COLO829 (cell line): ENCODE measurements at regions not wholly inside any gene's neighbourhood (a gene's known extent, or its start where the extent isn't known, plus 50 kb on each side); places are given as distances from the start of the nearest gene placed in this dataset.

Source experiments
- DNase-seq: peaks from one replicate; pipeline ENCODE4 v3.0.0; 2012; ENCODE audit warnings: low spot score

DNA sequence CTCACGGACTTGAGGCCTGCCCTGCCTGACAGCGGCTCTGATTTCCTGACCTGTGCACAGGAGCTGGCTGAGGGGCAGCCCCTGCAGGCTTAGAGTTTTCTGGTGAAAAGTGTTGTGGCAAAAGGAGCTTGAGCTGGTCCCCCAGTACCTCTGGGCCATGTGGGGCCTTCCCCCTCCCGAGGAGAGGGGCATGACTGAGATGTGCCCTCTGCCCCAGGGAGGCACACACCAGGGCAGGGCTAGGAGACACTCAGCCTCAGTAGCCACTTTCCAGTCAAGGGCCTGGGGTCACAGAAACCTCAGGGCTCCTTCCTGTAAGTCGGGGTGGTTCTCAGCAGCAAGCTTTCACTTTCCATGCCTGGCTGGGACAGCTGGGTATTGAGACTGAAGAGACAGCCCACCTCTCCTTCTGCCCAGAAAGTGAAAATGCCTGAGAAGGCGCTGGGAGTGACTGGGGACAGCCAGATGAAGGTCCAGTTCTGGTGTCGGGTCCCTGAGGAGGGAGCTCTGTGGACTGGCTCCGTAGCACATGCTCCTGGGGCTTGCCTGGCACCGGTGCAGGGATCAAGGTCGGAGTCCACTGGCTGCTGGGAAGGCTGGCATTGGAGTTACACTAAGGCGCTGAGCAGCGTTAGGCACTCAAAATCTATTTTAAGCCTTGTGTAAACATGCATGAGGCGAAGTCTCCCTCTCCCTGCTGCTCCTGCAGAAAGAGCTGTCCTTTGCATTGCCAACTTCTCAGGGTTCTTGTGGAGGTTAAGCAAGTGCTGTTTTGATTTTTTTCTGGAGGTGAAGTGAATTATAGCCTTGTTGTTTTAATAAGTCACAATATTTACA, 394.9 kb downstream of the GADD45G start:
- DNase-seq: no peak

- DNase-seq: no peak
Measured at GRCh38 chr9:90000925-90001324, 396.1 kb downstream of the GADD45G start.

DNA sequence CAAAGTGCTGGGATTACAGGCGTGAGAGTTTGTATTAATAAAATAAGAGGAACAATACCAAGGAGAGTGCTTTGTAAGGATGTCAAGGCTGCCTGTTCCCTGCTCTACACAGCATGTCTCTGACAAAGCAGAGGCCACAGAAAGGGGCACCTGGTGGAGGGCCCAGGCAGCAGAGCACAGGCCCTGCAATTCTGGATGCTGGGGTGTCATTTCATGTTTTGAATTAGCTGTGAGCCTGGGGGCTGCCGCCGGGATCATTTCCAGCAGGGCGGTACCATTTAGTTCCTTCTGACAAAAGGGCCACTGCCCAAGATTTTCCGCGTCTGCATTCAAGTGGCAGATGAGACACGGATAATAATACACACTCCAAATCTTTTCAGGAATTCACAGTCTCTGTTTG, 396.9 kb downstream of the GADD45G start:
- no peak for DNase-seq

DNA sequence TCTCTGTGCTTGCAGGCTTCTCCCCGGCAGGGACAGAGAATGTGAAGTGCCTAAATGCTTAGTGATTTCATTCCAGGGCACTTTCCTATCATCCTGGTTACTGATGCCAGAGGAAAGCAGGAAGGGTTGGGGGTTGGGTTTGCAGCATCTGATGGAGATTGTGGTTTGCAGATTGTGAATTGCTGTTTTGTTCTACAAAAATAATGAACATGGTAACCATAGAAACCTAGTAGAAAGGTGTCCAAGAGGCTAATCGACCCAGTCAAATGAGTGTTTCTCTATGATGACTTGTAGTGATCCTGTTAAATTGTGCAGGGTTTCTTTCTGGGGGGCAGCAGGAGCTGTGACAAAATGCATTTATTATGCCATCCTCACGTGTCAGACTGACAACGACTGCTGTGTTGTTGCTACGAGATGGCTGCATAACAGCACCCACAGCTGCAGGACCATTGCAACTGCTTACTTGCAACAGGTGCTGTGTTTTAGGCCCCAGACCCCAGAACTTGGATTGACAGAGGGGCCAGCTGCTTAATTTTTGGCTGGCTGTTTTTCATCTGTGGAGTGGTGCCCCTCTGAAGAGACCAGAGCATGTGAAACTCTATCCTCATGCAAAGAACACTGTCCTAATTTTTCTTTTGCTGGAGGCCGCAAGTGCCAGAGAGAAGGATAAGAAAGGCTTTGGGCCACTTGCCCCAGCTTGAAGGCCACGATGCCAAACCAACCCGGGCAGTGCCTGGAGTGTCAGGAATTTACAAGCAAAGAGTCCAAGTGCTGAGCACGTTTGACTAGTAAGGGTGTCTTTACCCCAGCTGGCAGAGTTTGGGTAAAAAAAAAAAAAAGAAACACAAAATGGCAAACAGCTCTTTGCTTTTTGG, 397.8 kb downstream of the GADD45G start:
- DNase-seq: no peak

DNA sequence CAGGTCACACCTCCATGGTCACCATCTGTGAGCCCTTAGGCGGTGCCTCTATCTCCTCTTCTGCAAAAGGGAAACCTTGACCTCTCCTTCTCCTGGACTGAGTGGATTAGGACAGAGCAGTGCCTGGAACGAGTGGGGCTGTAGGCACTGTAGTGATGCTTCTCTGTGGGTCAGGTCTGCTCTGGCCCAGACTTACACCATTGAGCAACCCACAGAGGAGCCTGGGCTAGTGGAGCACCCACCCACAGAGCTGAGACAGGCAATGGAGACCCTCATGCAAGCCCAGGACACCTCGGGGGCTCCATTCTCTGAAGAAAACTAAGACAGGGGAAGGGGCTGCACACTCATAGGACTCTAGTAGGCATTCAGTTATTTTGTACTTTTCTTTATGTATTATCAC, 400.6 kb downstream of the GADD45G start:
- DNase-seq: no peak

- DNase-seq: no peak
Measured at GRCh38 chr9:90007516-90008440, 403.0 kb downstream of the GADD45G start.

DNA sequence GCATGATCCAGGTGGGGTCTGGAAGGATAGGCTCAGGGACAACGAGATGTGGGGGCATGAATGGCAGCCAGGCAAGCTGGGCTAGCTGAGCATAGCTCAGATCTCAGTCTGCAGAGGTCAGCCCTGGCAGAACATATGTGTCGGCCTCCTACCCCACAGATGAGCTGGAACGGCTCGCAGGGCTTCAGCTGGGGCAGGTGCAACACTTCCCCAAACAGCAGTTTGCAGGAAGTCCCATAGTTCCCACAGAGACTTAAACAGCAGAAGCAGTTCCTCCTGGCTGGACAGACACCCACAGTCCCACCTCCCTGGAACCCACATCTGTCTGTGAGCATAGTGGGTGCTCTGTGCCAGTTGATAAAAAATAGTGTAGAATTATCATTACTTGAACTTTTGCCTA, 404.6 kb downstream of the GADD45G start:
- DNase-seq: no peak

DNA sequence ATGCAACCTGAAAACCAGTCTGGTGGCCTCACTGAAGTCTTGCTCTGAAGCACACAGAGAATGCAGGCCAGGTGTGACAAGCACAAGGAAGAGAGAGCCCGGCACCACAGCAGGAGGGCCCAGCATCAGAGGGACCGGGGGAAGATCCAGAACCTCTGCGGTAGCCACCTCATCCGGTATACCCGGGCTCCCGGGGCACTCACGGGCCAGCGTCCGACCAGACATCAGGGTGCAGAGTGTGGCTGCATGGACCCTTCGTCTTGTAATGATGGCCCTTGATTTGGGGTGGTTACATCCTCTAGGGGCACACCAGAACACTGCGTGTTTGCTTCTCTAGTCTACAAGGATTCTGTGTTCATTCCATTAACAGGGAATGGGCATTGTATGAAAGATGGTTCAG, 406.0 kb downstream of the GADD45G start:
- DNase-seq: no peak

- DNase-seq: no peak
Measured at GRCh38 chr9:90012949-90013348, 408.1 kb downstream of the GADD45G start.

DNA sequence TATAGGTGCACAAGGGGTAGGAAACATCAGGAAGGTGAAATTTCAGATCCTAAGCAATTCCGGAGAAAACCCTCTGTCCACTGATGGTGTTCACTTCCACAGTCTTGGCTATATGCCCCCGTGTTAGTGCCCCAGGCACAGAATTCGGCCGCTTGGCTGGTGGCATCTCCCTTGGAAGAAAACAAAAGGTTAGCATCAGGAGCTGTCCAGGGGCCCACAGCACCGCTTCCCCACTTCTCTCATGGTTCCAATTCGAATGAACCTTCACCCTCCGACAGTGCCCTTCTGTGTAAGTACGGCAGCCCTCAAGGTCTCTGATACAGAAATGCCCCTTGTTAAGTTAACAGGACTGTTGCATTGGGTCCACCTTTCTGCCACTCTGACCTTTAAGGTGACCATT, 409.0 kb downstream of the GADD45G start:
- no peak for DNase-seq

GRCh38 chr9:90014421-90014820, 409.6 kb downstream of the GADD45G start:
- DNase-seq: no peak

DNA sequence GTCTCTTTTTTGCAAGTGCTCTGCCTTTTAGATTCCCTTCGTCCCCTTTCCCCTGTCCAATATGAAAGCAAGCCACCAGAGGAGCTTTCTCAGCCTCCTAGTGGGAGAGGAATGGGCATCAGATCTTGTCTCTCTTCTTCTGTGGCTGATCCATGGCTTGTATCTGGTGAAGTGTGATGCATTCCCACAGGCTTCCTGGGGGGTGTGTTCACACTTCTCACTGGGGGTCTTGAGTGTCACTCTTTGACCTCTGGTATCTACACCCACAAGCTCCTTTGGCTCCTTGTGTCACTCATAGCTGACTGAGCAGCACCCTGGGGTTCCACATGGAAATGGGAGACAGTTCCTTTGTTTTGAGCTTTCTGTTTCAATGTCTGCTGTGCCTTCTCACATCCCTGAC, 411.5 kb downstream of the GADD45G start:
- DNase-seq: no peak

DNA sequence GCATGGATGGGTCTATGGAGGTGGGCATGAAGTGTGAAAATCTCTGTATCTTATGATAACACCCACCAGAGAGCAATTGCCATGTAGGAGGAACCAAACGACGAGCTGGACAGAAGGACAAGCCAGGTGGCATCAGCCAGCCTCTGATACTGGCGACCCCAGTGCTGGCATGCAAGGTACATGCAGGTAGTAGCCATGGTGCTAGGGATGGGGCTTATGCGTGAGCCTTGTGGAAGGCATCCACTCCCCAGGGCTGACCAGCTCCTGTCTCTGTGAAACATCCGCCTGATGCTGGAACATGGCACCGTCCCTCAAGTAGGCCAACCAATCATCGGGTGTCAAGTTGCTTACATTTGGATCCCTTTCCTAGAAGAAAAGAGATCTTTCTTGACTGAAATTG, 412.9 kb downstream of the GADD45G start:
- no peak for DNase-seq

DNA sequence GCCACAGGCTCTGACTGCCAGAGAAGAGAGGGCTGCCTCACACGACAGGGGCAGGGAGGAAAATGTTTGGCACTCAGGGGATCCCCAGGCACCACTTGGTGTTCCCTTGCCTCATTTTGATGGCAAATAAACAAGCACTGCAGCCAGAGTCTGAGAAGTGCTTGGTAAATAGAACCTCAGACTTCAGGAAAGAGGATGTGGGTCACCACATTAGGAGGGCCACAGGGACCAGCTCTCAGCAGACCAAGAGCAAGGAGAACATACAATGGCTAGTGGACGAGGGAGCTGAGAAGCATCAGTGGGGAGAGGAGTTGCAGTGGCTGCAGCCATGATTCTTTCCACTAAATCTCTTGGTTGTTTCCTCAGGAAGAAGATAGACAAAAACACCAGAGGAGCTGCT, 413.9 kb downstream of the GADD45G start:
- no peak for DNase-seq

- no peak for DNase-seq
Measured at GRCh38 chr9:90019626-90020025, 414.8 kb downstream of the GADD45G start.

GRCh38 chr9:90020276-90020871, 415.6 kb downstream of the GADD45G start:
- DNase-seq: no peak

DNA sequence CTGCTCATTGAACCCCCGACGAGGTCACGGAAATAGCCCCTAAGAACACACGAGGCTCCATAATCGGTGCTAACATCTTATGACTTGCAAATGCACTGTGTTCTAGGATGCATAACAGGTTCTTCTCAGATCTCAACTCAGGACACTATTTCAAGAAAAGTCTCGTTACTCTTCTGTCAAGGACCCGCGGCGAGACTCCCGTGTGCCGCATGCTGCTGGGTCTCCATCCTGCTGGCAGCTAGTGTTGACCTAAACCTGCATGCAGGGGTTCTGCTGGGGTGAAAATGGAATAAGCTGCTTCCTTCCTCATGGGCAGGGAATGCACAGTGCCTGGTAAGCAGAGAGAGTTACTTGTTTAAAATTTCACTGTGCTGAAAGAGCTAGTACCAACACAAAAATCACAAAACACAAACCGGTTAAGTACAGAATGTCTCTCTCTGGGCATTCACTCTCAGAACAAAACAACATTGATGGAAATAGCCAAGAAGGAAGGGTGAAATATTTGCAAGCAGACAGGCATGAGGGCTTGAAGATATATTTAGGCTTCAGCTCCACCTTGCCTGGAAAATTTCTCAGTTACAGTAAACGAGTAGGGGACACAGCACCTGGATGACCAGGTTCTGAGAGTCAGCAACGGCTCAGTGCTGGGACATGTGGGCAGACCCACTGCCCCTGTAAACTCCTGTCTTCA, 416.5 kb downstream of the GADD45G start:
- DNase-seq: no peak

- no peak for DNase-seq
Measured at GRCh38 chr9:90022474-90022873, 417.7 kb downstream of the GADD45G start.

- DNase-seq: no peak
Measured at GRCh38 chr9:90023861-90024260, 419.0 kb downstream of the GADD45G start.

- DNase-seq: no peak
Measured at GRCh38 chr9:90024409-90024808, 419.6 kb downstream of the GADD45G start.

DNA sequence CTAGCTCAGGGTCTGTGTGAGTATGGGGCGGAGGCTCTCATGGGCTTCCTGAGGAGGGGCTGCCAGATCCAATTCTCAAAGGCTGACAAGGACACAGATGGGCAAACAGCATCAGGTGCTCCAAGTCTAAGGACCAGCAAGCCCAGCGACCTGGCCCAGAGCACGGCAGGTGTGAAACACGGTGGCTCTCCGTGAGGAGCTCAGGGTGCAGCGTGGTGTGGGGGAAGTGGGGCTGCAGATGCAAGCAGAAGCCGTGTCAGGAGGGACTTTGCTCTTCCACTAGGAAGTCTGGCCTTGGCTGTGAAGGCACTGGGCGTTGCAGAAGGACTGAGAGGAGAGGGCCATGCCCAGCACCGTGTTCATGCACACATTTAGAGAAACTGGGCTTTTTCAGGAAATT, 420.0 kb downstream of the GADD45G start:
- DNase-seq: no peak
